Neuronal stem cell (in vitro differentiated cells): ENCODE measurements at regions not wholly inside any gene's neighbourhood (a gene's known extent, or its start where the extent isn't known, plus 50 kb on each side); places are given as distances from the start of the nearest gene placed in this dataset.

Experiments
- DNase-seq: peaks from one replicate; pipeline ENCODE4 v3.0.0-alpha.2; 2013; ENCODE audit warnings: low spot score
- H2AFZ ChIP-seq: one replicate; pipeline ENCODE4 v1.6.1; 2013; ENCODE audit warnings: mild to moderate bottlenecking, low read length, inconsistent platforms
- H2AK5ac ChIP-seq: 2 replicates; pipeline ENCODE4 v1.6.1; 2013; ENCODE audit warnings: low read depth, mild to moderate bottlenecking, inconsistent platforms, low read length, moderate library complexity, mixed read lengths
- H2BK120ac ChIP-seq: 2 replicates; pipeline ENCODE4 v1.6.1; 2013; ENCODE audit warnings: low read depth, mild to moderate bottlenecking, inconsistent platforms, low read length, moderate library complexity, mixed read lengths
- H2BK12ac ChIP-seq: one replicate; pipeline ENCODE4 v1.6.1; 2013; ENCODE audit warnings: low read length, inconsistent platforms
- H2BK15ac ChIP-seq: 2 replicates; pipeline ENCODE4 v1.6.1; 2013; ENCODE audit warnings: mild to moderate bottlenecking, low read length, inconsistent platforms, mixed read lengths
- H2BK5ac ChIP-seq: one replicate; pipeline ENCODE4 v1.6.1; 2013; ENCODE audit warnings: inconsistent platforms, mild to moderate bottlenecking, low read length, moderate library complexity
- H3K14ac ChIP-seq: one replicate; pipeline ENCODE4 v1.6.1; 2013; ENCODE audit warnings: low read length, inconsistent platforms
- H3K18ac ChIP-seq: 2 replicates; pipeline ENCODE4 v1.6.1; 2013; ENCODE audit warnings: low read length, inconsistent platforms
- H3K23ac ChIP-seq: 2 replicates; pipeline ENCODE4 v1.6.1; 2013; ENCODE audit warnings: low read depth, mild to moderate bottlenecking, mixed read lengths, low read length, inconsistent platforms; ENCODE audit not compliant: poor library complexity
- H3K27ac ChIP-seq: replicated peaks from 3 replicates; pipeline ENCODE4 v1.5.1; 2013; ENCODE audit warnings: low read length, inconsistent platforms
- H3K27me3 ChIP-seq, 3 experiments: 2 replicates each; pipeline ENCODE4 v1.6.1; 2013; ENCODE audit warnings: low read length in 3 of 3, mild to moderate bottlenecking in 2 of 3, inconsistent platforms in 1 of 3, low read depth in 1 of 3, mixed read lengths in 1 of 3, moderate library complexity in 1 of 3; ENCODE audit not compliant: control insufficient read depth in 3 of 3, insufficient read depth in 3 of 3
- H3K36me3 ChIP-seq, 2 donors: replicated peaks in 1 of 2; 2 replicates each; pipeline ENCODE4 v1.6.1; 2013; ENCODE audit warnings: low read length in 2 of 2; ENCODE audit not compliant: control insufficient read depth in 2 of 2, insufficient read depth in 2 of 2
- H3K4ac ChIP-seq: 2 replicates; pipeline ENCODE4 v1.6.1; 2013; ENCODE audit warnings: inconsistent platforms, mild to moderate bottlenecking, low read length, moderate library complexity
- H3K4me1 ChIP-seq, 2 donors: 1 replicate in 1 of 2; 2 replicates in 1 of 2; pipeline ENCODE4 v1.6.1; 2013; ENCODE audit warnings: low read length in 2 of 2, low read depth in 1 of 2; ENCODE audit not compliant: control insufficient read depth in 2 of 2, insufficient read depth in 1 of 2
- H3K4me2 ChIP-seq: one replicate; pipeline ENCODE4 v1.6.1; 2013; ENCODE audit warnings: mild to moderate bottlenecking, low read length, inconsistent platforms; ENCODE audit not compliant: insufficient read depth, poor library complexity, severe bottlenecking
- H3K4me3 ChIP-seq, 2 donors: 2 replicates each; pipeline ENCODE4 v1.5.1; 2013; ENCODE audit warnings: low read length in 2 of 2, mild to moderate bottlenecking in 2 of 2, inconsistent platforms in 1 of 2, moderate library complexity in 1 of 2
- H3K79me1 ChIP-seq: one replicate; pipeline ENCODE4 v1.6.1; 2013; ENCODE audit warnings: low read depth, mild to moderate bottlenecking, inconsistent platforms, low read length, moderate library complexity
- H3K9ac ChIP-seq: one replicate; pipeline ENCODE4 v1.6.1; 2013; ENCODE audit warnings: mild to moderate bottlenecking, low read depth, low read length, inconsistent platforms; ENCODE audit not compliant: poor library complexity
- H3K9me3 ChIP-seq, 2 donors: replicated peaks in 1 of 2; 2 replicates each; pipeline versions ENCODE3 to v1.6.1; 2013; ENCODE audit warnings: low read length in 2 of 2, mild to moderate bottlenecking in 2 of 2, inconsistent platforms in 1 of 2, low read depth in 1 of 2, mixed read lengths in 1 of 2, moderate library complexity in 1 of 2; ENCODE audit not compliant: control insufficient read depth in 2 of 2, insufficient read depth in 1 of 2
- H4K8ac ChIP-seq: one replicate; pipeline ENCODE4 v1.6.1; 2013; ENCODE audit warnings: low read depth, mild to moderate bottlenecking, inconsistent platforms, low read length, moderate library complexity
- H4K91ac ChIP-seq: one replicate; pipeline ENCODE4 v1.6.1; 2013; ENCODE audit warnings: low read length, low read depth, mild to moderate bottlenecking, inconsistent platforms; ENCODE audit not compliant: poor library complexity
- WGBS, 2 donors: extraction: QIAGEN DNeasy Blood & Tissue Kit; methylation state at CpG; one replicate each; pipeline ENCODE4 v1.1.7; 2013; ENCODE audit warnings: missing lambda C conversion rate in 2 of 2, mixed read lengths in 1 of 2; ENCODE audit not compliant: insufficient read length in 2 of 2, insufficient replicate concordance in 1 of 2; ENCODE audit errors: extremely low coverage in 2 of 2; 5-methylcytosine and 5-hydroxymethylcytosine counted together

DNA sequence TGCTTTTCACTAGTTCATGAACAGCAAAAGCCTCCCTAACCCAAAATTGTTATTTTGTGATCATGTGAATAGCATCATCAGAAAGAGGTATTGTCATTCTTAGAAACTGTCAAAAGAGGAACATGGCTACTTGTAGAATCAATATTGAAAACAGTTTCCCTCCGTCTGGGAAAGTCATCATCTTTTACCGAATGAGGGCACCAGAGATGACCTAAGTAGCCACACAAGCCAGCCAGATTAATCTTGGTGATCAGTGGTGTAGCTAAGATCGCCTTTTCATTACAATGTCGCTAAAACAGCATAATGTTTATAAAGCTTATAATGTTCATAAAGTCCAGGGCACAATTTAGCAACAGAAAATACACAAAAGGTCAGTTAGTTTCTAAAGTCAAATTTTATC is 136.1 kb downstream of the SIPA1L2 start:
- Histone ChIP-seq H3K14ac (no peak overlapping the region), H2BK5ac (no peak overlapping the region), H3K23ac (no peak overlapping the region), H4K91ac (no peak overlapping the region), H2BK120ac (no peak overlapping the region), H3K4ac (no peak overlapping the region), H3K9me3 (no peaks in the 10 kb centered on the region), H3K9ac (no peak overlapping the region), H4K8ac (no peak overlapping the region), H2AFZ (no peak overlapping the region), H3K18ac (no peak overlapping the region), H3K27me3 (no peaks in the 10 kb centered on the region), H2BK12ac (no peak overlapping the region), H3K27ac (no peak overlapping the region), H3K4me1 (no peaks in the 10 kb centered on the region), H3K79me1 (no peaks in the 10 kb centered on the region), H3K36me3 (peaks cover 9 to 87% of the 10 kb centered on the region in 2 donors), H3K4me2 (no peak overlapping the region), H2AK5ac (no peak overlapping the region), H2BK15ac (no peak overlapping the region), H3K4me3 (no peak overlapping the region)
- no CpG with 5 or more reads among the region's 4 CpGs for WGBS, 2 donors
- no peak for DNase-seq

DNA sequence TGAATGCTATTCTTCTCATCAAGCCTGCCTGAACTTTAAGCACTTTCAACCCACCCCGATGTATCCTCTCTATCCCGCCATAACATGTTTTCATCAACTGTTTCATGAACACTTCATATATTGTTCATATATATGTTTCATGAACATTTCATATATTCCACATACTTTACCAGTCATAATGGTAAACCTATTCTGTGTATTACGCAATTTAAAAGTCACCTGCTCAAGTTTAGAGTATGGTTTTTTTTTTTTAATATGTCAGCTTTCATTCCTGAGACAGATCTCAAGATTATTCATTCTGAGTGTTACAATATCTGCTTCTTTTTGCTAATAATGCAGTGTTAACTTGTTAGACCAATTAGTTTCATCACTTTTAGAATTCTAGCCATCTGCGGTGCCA is 140.7 kb downstream of the SIPA1L2 start:
- no peak overlapping the region for H2BK15ac ChIP-seq
- no peaks in the 10 kb centered on the region for H3K27me3 ChIP-seq
- H3K79me1 ChIP-seq = no peaks in the 10 kb centered on the region
- H3K27ac ChIP-seq = no peak overlapping the region
- no peak overlapping the region for H3K23ac ChIP-seq
- H2BK12ac ChIP-seq = no peak overlapping the region
- no CpG with 5 or more reads among the region's 4 CpGs for WGBS, 2 donors
- DNase-seq = no peak
- no peak overlapping the region for H3K4ac ChIP-seq
- no peak overlapping the region for H3K9ac ChIP-seq
- H2BK120ac ChIP-seq = no peak overlapping the region
- no peak overlapping the region for H2BK5ac ChIP-seq
- H3K4me1 ChIP-seq = no peaks in the 10 kb centered on the region
- no peak overlapping the region for H4K8ac ChIP-seq
- no peaks in the 10 kb centered on the region for H3K9me3 ChIP-seq
- H2AK5ac ChIP-seq = no peak overlapping the region
- H3K14ac ChIP-seq = no peak overlapping the region
- H2AFZ ChIP-seq = no peak overlapping the region
- H3K18ac ChIP-seq = no peak overlapping the region
- H3K4me3 ChIP-seq = no peak overlapping the region
- H4K91ac ChIP-seq = no peak overlapping the region
- no peak overlapping the region for H3K4me2 ChIP-seq
- H3K36me3 ChIP-seq = peaks cover 14 to 97% of the 10 kb centered on the region in 2 donors

DNA sequence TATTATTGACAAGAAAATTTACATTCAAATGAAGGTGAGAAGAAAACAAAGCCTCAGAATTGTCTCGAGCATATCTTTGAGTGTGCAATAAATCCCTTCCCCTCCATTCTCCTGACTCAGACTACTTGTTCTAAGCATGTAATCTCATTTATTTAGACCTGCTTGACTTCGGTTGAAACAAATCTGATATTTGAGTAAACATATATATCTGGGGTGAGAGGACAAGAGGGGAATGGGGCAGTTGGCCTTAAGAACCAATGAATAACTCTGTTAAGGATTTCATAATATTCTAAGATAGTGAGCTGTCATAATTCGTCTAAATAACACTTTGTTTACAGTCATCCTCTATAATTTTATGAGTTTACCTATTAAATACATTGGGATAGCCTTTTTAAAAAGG is 142.7 kb downstream of the SIPA1L2 start:
- H3K4me2 ChIP-seq = no peak overlapping the region
- no peak overlapping the region for H4K91ac ChIP-seq
- H3K27ac ChIP-seq = no peak overlapping the region
- H2BK12ac ChIP-seq = no peak overlapping the region
- H4K8ac ChIP-seq = no peak overlapping the region
- H3K4me3 ChIP-seq = no peak overlapping the region
- H3K4ac ChIP-seq = no peak overlapping the region
- H3K36me3 ChIP-seq = peaks cover 14 to 97% of the 10 kb centered on the region in 2 donors
- no peak overlapping the region for H3K23ac ChIP-seq
- no peak overlapping the region for H3K9ac ChIP-seq
- no peak overlapping the region for H2AFZ ChIP-seq
- H3K14ac ChIP-seq = no peak overlapping the region
- no peaks in the 10 kb centered on the region for H3K79me1 ChIP-seq
- H2BK5ac ChIP-seq = no peak overlapping the region
- DNase-seq = no peak
- no peak overlapping the region for H2BK15ac ChIP-seq
- no peak overlapping the region for H2BK120ac ChIP-seq
- no peaks in the 10 kb centered on the region for H3K9me3 ChIP-seq
- WGBS, 2 donors = no CpG with 5 or more reads among the region's 3 CpGs
- no peaks in the 10 kb centered on the region for H3K27me3 ChIP-seq
- H3K4me1 ChIP-seq = no peaks in the 10 kb centered on the region
- H3K18ac ChIP-seq = no peak overlapping the region
- no peak overlapping the region for H2AK5ac ChIP-seq

DNA sequence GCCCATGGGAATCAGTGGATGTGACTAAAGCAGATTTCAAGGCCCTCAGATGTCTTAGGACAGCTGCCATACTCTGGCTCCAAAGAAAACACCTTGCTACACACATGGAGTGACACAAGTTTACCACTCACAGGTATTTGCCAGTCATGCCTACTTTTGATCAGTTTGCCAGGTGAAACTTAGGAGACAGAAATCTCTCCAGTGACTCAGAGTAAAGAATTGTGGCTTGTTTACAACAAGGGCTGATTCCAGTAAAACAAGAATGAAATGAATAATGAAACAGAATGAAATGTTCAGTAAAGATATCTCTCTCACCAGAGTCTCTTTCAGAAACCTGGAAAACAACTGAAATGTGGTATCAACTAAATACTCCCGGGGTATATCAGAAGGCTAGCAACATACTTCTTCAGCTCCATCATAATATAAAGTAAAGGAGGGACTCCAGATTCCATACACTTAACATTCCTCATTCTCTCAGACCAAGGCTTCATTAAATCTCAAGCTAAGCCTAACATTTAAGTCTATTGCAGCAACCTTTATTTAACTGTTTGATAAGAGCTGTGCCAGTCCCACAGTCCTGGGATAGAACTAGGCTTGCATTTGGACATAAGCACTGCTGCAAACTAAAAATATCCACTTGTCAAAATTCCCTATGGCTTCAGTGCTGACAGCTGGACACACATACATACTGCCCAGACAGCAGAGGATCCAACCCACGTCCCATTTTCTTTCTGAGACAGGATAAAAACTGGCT is 143.3 kb downstream of the SIPA1L2 start:
- no peak overlapping the region for H3K4me3 ChIP-seq
- no peaks in the 10 kb centered on the region for H3K4me1 ChIP-seq
- H4K8ac ChIP-seq = no peak overlapping the region
- peaks cover 14 to 97% of the 10 kb centered on the region in 2 donors for H3K36me3 ChIP-seq
- H2BK120ac ChIP-seq = no peak overlapping the region
- no peak overlapping the region for H2BK12ac ChIP-seq
- H3K23ac ChIP-seq = no peak overlapping the region
- H3K4ac ChIP-seq = no peak overlapping the region
- H3K27me3 ChIP-seq = no peaks in the 10 kb centered on the region
- H2AFZ ChIP-seq = no peak overlapping the region
- H2BK15ac ChIP-seq = no peak overlapping the region
- H4K91ac ChIP-seq = no peak overlapping the region
- H3K14ac ChIP-seq = no peak overlapping the region
- no peak for DNase-seq
- no peaks in the 10 kb centered on the region for H3K79me1 ChIP-seq
- no peak overlapping the region for H2BK5ac ChIP-seq
- no peak overlapping the region for H2AK5ac ChIP-seq
- no peak overlapping the region for H3K27ac ChIP-seq
- H3K18ac ChIP-seq = no peak overlapping the region
- H3K4me2 ChIP-seq = no peak overlapping the region
- H3K9ac ChIP-seq = no peak overlapping the region
- no peaks in the 10 kb centered on the region for H3K9me3 ChIP-seq
- WGBS, 2 donors = no CpG with 5 or more reads among the region's 2 CpGs
